GM23338 (cell line): ENCODE measurements at regions not wholly inside any gene's neighbourhood (a gene's known extent, or its start where the extent isn't known, plus 50 kb on each side); places are given as distances from the start of the nearest gene placed in this dataset.

Experiments used
- ATAC-seq: fragments of 200-7000 bp; cut with Tn5 transposase; 3 replicates; pipeline ENCODE4 v1.9.1; 2020
- DNase-seq: peaks from one replicate; pipeline ENCODE4 v3.0.0-alpha.2; 2015; ENCODE audit warnings: low spot score
- H2AFZ ChIP-seq: fragments of 200-600 bp; sonication (generic); 2 replicates; pipeline ENCODE4 v1.8.0; 2016; ENCODE audit warnings: antibody characterized with exemption, mild to moderate bottlenecking, moderate library complexity
- H3F3A ChIP-seq: fragments of 200-600 bp; sonication (generic); replicated peaks from 2 replicates; pipeline ENCODE4 v1.8.0; 2017; ENCODE audit warnings: antibody characterized with exemption, mixed run types, low read depth
- H3K27ac ChIP-seq: fragments of 200-600 bp; sonication (generic); 2 replicates; pipeline ENCODE4 v1.6.1; 2016; ENCODE audit warnings: low read depth
- H3K27me3 ChIP-seq: fragments of 200-600 bp; sonication (generic); 2 replicates; pipeline ENCODE4 v1.8.0; 2016; ENCODE audit warnings: mild to moderate bottlenecking, mixed run types, moderate library complexity; ENCODE audit not compliant: insufficient read depth
- H3K36me3 ChIP-seq: fragments of 200-600 bp; sonication (generic); 2 replicates; pipeline ENCODE4 v1.8.0; 2016; ENCODE audit warnings: mild to moderate bottlenecking; ENCODE audit not compliant: insufficient read depth
- H3K4me1 ChIP-seq: fragments of 200-600 bp; sonication (generic); 2 replicates; pipeline ENCODE4 v1.8.0; 2016; ENCODE audit warnings: mild to moderate bottlenecking, moderate library complexity; ENCODE audit not compliant: insufficient read depth
- H3K4me2 ChIP-seq: fragments of 200-600 bp; sonication (generic); 2 replicates; pipeline ENCODE4 v1.7.1; 2017; ENCODE audit warnings: mixed run types
- H3K4me3 ChIP-seq: fragments of 200-600 bp; sonication (generic); 2 replicates; pipeline ENCODE4 v1.6.1; 2016; ENCODE audit warnings: mixed run types
- H3K79me2 ChIP-seq: fragments of 200-600 bp; sonication (generic); replicated peaks from 2 replicates; pipeline ENCODE4 v1.8.0; 2017; ENCODE audit warnings: mild to moderate bottlenecking; ENCODE audit not compliant: insufficient read depth
- H3K9me2 ChIP-seq: fragments of 200-600 bp; sonication (generic); 2 replicates; pipeline ENCODE4 v1.8.0; 2017; ENCODE audit not compliant: insufficient read depth
- H4K20me1 ChIP-seq: fragments of 200-600 bp; sonication (generic); replicated peaks from 2 replicates; pipeline ENCODE4 v1.8.0; 2017; ENCODE audit warnings: mild to moderate bottlenecking; ENCODE audit not compliant: insufficient read depth
- H3K27ac Mint-ChIP-seq: 2 replicates; pipeline ENCODE4 v1.8.0; 2020; ENCODE audit warnings: inconsistent platforms, mild to moderate bottlenecking, moderate library complexity, mixed read lengths
- H3K27me3 Mint-ChIP-seq: 3 replicates; pipeline ENCODE4 v1.8.0; 2022; ENCODE audit warnings: low read depth, mild to moderate bottlenecking, moderate library complexity, mixed read lengths, inconsistent platforms; ENCODE audit not compliant: insufficient read depth, poor library complexity
- H3K36me3 Mint-ChIP-seq: 3 replicates; pipeline ENCODE4 v1.8.0; 2021; ENCODE audit warnings: low read depth, mild to moderate bottlenecking, inconsistent platforms, moderate library complexity, mixed read lengths
- H3K4me1 Mint-ChIP-seq: 3 replicates; pipeline ENCODE4 v1.8.0; 2020; ENCODE audit warnings: mild to moderate bottlenecking, inconsistent platforms, mixed read lengths
- H3K4me3 Mint-ChIP-seq: 3 replicates; pipeline ENCODE4 v1.8.0; 2021; ENCODE audit warnings: moderate library complexity, mild to moderate bottlenecking, inconsistent platforms, mixed read lengths
- H3K9me3 Mint-ChIP-seq: 3 replicates; pipeline ENCODE4 v1.8.0; 2020; ENCODE audit warnings: moderate library complexity, mild to moderate bottlenecking, inconsistent platforms, mixed read lengths
- ETS1 ChIP-seq: IDR thresholded peaks from 2 replicates; pipeline ENCODE4 v1.6.1; 2016; ENCODE audit warnings: antibody characterized with exemption
- TF ChIP-seq, protein P1 (sequence below), 2 experiments: fragments of 200-600 bp in 1 of 2; sonication (generic) in 1 of 2; conservative IDR thresholded peaks; 2 replicates each; pipeline versions ENCODE4 v1.5.1 to v1.6.1; 2016 to 2017; ENCODE audit warnings: antibody characterized with exemption in 2 of 2, low read depth in 2 of 2, mild to moderate bottlenecking in 2 of 2, moderate library complexity in 1 of 2
- TF ChIP-seq, protein P2 (sequence below): fragments of 250-450 bp; sonication (Bioruptor Pico); IDR thresholded peaks from 2 replicates; pipeline ENCODE4 v1.5.0; 2020; ENCODE audit warnings: mild to moderate bottlenecking, moderate library complexity

DNA sequence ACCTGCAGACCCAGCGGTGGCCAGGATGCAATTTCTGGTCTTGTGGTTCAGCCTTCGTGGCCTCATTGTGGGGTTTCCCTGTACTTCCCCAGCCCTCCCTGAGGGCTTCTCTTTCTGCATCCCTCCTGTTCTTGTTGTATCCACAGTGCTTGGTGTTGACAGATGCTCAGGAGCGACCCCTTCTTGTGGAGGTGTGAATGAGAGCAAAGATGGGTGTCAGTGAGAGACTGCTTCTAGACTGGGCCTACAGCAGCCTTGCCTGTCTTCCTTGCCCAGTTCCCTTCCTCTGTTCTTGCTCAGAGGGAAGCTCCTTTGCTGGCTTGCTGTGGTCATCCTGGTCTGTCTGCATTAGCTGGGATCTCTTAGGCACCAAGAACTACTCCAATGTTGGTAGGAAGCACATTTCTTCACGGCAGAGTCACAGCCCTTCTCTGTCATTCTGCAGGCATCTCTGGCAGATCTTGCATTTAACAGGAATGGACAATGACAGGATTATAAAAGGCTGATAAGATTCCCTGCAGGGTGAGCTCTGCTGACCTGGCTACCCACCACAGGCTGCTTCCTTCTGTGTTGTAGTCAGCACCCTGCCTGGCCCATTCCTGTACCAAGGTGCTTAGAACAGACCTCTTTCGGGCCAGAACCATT is 317.8 kb upstream of the C2CD4B start:
- ATAC-seq: peak; percentile 98
- H3K27ac Mint-ChIP-seq: no peak overlapping the region

More for the DNA sequence above, 317.8 kb upstream of the C2CD4B start:
- H3K4me3 Mint-ChIP-seq: no peak overlapping the region
- TF ChIP-seq, protein P1, sequence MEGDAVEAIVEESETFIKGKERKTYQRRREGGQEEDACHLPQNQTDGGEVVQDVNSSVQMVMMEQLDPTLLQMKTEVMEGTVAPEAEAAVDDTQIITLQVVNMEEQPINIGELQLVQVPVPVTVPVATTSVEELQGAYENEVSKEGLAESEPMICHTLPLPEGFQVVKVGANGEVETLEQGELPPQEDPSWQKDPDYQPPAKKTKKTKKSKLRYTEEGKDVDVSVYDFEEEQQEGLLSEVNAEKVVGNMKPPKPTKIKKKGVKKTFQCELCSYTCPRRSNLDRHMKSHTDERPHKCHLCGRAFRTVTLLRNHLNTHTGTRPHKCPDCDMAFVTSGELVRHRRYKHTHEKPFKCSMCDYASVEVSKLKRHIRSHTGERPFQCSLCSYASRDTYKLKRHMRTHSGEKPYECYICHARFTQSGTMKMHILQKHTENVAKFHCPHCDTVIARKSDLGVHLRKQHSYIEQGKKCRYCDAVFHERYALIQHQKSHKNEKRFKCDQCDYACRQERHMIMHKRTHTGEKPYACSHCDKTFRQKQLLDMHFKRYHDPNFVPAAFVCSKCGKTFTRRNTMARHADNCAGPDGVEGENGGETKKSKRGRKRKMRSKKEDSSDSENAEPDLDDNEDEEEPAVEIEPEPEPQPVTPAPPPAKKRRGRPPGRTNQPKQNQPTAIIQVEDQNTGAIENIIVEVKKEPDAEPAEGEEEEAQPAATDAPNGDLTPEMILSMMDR (conservative IDR thresholded peaks at IDR 0.05; ENCODE audit: low read depth in 2 of 2): peak; percentile 64 to 83
- TF ChIP-seq ETS1: no peak
- TF ChIP-seq, protein P2, sequence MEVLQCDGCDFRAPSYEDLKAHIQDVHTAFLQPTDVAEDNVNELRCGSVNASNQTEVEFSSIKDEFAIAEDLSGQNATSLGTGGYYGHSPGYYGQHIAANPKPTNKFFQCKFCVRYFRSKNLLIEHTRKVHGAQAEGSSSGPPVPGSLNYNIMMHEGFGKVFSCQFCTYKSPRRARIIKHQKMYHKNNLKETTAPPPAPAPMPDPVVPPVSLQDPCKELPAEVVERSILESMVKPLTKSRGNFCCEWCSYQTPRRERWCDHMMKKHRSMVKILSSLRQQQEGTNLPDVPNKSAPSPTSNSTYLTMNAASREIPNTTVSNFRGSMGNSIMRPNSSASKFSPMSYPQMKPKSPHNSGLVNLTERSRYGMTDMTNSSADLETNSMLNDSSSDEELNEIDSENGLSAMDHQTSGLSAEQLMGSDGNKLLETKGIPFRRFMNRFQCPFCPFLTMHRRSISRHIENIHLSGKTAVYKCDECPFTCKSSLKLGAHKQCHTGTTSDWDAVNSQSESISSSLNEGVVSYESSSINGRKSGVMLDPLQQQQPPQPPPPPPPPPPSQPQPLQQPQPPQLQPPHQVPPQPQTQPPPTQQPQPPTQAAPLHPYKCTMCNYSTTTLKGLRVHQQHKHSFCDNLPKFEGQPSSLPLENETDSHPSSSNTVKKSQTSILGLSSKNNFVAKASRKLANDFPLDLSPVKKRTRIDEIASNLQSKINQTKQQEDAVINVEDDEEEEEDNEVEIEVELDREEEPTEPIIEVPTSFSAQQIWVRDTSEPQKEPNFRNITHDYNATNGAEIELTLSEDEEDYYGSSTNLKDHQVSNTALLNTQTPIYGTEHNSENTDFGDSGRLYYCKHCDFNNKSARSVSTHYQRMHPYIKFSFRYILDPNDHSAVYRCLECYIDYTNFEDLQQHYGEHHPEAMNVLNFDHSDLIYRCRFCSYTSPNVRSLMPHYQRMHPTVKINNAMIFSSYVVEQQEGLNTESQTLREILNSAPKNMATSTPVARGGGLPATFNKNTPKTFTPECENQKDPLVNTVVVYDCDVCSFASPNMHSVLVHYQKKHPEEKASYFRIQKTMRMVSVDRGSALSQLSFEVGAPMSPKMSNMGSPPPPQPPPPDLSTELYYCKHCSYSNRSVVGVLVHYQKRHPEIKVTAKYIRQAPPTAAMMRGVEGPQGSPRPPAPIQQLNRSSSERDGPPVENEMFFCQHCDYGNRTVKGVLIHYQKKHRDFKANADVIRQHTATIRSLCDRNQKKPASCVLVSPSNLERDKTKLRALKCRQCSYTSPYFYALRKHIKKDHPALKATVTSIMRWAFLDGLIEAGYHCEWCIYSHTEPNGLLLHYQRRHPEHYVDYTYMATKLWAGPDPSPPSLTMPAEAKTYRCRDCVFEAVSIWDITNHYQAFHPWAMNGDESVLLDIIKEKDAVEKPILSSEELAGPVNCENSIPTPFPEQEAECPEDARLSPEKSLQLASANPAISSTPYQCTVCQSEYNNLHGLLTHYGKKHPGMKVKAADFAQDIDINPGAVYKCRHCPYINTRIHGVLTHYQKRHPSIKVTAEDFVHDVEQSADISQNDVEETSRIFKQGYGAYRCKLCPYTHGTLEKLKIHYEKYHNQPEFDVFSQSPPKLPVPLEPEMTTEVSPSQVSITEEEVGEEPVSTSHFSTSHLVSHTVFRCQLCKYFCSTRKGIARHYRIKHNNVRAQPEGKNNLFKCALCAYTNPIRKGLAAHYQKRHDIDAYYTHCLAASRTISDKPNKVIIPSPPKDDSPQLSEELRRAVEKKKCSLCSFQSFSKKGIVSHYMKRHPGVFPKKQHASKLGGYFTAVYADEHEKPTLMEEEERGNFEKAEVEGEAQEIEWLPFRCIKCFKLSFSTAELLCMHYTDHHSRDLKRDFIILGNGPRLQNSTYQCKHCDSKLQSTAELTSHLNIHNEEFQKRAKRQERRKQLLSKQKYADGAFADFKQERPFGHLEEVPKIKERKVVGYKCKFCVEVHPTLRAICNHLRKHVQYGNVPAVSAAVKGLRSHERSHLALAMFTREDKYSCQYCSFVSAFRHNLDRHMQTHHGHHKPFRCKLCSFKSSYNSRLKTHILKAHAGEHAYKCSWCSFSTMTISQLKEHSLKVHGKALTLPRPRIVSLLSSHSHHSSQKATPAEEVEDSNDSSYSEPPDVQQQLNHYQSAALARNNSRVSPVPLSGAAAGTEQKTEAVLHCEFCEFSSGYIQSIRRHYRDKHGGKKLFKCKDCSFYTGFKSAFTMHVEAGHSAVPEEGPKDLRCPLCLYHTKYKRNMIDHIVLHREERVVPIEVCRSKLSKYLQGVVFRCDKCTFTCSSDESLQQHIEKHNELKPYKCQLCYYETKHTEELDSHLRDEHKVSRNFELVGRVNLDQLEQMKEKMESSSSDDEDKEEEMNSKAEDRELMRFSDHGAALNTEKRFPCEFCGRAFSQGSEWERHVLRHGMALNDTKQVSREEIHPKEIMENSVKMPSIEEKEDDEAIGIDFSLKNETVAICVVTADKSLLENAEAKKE: peak; percentile 51; the same call in 1 of the 2 replicates
- peaks cover 7% of the 10 kb centered on the region; the same call in 1 of the 2 replicates for H3K4me1 ChIP-seq
- peaks cover 3% of the 10 kb centered on the region for H3K27me3 Mint-ChIP-seq
- peaks cover 6% of the 10 kb centered on the region; the same call in 1 of the 2 replicates for H3K79me2 ChIP-seq
- H2AFZ ChIP-seq: no peak overlapping the region
- no peaks in the 10 kb centered on the region for H3K9me3 Mint-ChIP-seq
- H4K20me1 ChIP-seq: peaks cover 3% of the 10 kb centered on the region; the same call in 1 of the 2 replicates
- H3F3A ChIP-seq: no peaks in the 10 kb centered on the region
- H3K4me3 ChIP-seq: no peak overlapping the region
- peaks cover 37% of the 10 kb centered on the region for H3K4me1 Mint-ChIP-seq
- H3K27me3 ChIP-seq: no peaks in the 10 kb centered on the region
- no peaks in the 10 kb centered on the region for H3K9me2 ChIP-seq
- H3K27ac ChIP-seq: no peak overlapping the region
- peak; percentile 86 for DNase-seq
- H3K36me3 Mint-ChIP-seq: no peaks in the 10 kb centered on the region
- H3K36me3 ChIP-seq: no peaks in the 10 kb centered on the region
- H3K4me2 ChIP-seq: no peak overlapping the region
